GM18867 (cell line): ENCODE measurements at regions not wholly inside any gene's neighbourhood (a gene's known extent, or its start where the extent isn't known, plus 50 kb on each side); places are given as distances from the start of the nearest gene placed in this dataset.

Experiments
- ATAC-seq: cut with Tn5 transposase; IDR thresholded peaks from one replicate; pipeline ENCODE4 v1.9.1; 2021; ENCODE audit warnings: mild to moderate bottlenecking, moderate library complexity; ENCODE audit not compliant: unreplicated experiment

DNA sequence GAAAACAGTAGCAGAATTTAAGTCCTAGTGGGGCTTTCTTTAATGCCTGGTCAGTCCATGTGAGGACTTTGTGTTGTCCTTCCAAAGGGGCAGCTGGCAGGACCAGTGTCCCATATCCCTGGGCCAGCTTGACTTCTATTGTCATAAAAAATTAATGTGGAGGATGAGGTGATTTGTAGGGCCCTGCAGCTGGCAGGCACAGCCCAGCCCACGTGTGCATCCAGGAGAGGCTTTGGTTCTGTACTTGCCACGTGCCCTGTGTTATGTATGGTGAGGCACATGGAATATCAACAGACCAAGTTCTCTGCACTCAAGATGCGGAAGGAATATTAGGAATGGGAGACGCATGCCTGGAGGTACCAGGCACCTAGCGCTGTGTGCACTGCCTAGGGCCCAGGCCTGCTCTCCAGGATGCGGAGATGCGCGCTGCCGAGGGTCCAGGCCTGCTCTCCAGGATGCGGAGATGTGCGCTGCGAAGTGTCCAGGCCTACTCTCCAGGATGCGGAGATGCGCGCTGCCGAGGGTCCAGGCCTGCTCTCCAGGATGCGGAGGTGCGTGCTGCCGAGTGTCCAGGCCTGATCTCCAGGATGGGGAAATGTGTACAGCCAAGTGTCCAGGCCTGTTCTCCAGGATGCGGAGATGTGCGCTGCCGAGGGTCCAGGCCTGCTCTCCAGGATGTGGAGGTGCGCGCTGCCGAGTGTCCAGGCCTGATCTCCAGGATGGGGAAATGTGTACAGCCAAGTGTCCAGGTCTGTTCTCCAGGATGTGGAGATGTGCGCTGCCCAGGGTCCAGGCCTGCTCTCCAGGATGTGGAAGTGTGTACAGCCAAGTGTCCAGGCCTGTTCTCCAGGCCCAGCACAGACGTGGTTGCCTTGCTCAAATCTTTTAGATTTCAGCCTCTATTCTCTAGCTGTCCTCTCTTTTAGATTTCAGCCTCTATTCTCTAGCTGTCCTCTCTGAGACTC is 183.3 kb upstream of the ROPN1 start:
- no peak for ATAC-seq

DNA sequence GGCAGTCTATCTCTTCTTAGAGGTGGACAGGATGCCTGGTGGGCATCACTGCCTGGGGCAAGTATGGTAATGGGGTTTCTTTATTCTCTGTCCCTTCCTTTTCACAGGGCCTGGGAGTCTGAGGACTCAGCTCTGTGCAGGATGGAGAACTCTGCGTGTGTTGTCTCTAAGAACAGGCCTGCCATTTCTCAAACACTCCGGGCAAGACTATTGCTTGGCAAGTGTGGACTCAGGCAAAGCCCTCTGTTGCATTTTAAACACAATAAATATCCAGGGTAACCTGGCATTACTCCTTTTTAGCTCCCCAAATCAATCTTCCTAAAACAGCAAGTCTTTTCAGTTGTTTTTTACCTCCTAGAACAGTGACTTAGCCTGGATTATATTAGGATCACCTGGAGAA is 185.1 kb upstream of the ROPN1 start:
- ATAC-seq, result no peak

DNA sequence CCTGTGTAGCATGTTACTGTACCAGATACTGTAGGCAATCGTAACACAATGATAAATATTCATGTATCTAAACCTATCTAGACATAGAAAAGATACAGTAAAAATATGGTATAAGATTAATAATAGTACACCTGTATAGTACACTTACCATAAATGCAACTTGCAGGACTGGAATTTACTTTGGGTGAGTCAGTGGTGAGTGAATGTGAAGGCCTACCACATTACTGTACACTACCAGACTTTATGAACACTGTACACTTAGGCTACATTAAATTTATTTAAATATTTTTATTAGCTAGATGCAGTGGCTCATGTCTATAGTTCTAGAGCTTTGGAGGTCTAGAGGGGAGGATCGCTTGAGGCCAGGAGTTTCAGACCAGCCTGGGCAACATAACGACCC is 186.6 kb upstream of the ROPN1 start:
- no peak for ATAC-seq

DNA sequence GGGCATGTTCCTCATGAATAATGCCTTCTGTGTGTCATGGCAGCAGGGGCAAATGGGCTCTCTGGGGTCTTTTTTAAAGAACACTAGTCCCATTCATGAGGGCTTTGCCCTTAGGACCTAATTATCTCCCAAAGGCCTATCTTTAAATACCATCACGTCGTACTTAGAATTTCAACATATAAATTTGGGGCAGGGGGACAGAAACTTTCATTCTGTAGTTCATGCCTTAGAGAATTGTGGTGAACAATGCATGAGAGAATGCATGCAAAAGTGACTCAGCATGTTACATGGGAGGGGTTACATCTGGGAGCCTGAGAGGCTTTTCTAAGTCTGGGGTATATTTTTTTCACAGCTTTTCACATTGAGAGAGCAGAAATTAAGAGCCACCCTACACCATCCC is 208.5 kb upstream of the ROPN1 start:
- no peak for ATAC-seq

DNA sequence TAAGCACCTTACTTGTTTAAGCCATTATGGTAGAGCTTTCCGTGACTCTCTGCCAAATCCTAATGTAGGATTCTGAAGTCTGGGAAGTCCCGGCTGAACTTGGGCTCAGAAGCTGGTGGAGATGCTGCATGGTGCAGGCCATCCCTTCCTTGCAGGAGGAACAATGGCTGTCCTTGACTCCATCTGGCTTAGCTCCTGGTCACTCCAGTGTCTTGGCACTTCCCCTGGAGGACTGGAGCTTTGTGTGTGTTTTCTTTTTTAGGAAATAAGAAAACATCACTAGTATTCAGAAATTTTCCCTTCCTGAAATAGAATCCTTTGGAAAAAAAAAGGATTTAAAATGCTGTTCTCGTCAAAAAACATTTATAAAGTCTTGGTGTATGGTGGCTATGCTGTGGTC is 209.3 kb upstream of the ROPN1 start:
- ATAC-seq, result no peak

DNA sequence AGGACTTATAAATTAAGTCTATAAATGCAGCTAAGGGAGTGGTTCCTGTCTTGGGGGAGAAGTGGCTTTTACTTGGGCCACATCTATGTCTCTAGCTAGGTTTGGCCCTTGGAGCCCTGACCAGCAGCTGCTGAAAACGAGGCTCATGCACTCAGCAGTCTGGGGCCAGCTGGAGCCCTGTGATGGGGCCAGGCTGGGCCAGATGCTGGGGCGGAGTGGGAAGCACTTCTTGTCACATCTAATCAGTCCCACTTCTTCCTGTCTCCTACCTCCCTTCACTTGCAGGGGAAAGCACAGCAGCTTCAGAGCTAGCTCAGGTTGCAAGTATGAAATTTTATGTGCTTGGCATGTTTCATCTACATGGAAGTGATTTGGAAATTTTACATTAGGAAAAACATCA is 209.9 kb upstream of the ROPN1 start:
- no peak for ATAC-seq

DNA sequence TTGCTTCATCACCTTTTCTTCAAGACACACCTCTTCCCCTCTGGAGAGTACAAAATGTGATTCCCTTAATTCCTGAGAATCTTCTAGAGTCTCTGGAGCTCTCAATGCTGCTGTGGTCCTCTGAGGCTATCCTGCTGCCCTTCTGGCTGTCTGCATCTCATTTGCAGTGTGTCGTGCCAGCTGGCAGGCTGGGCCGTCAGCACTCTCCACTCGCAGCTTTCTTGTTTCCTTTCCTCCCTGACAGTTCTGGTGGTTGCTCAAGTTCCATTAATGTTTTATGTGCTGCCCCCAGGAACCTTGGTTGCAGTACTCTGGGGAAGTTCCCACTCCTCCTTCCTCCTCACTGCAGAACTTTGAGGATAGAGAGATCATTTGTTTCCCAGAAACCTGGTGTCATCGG is 210.8 kb upstream of the ROPN1 start:
- no peak for ATAC-seq

DNA sequence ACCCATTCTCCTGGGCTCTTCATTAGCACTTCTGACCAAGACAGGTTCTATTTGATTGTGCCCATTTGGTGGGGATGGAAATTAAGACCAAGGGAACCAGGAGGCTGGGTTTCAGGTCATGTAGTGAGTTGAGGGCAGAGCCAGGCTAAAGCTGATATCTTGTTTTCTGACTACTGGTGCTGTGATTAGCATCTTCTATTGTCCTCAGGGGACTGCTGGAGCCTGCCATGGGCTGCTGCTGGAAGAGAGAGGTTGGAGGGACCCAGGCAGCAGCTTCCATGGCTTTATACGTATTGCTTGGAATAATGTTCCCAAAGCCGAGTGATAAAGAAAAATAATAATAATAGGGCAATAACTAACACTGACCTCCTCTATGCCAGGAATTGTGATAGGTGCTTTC is 211.4 kb upstream of the ROPN1 start:
- ATAC-seq, result no peak

DNA sequence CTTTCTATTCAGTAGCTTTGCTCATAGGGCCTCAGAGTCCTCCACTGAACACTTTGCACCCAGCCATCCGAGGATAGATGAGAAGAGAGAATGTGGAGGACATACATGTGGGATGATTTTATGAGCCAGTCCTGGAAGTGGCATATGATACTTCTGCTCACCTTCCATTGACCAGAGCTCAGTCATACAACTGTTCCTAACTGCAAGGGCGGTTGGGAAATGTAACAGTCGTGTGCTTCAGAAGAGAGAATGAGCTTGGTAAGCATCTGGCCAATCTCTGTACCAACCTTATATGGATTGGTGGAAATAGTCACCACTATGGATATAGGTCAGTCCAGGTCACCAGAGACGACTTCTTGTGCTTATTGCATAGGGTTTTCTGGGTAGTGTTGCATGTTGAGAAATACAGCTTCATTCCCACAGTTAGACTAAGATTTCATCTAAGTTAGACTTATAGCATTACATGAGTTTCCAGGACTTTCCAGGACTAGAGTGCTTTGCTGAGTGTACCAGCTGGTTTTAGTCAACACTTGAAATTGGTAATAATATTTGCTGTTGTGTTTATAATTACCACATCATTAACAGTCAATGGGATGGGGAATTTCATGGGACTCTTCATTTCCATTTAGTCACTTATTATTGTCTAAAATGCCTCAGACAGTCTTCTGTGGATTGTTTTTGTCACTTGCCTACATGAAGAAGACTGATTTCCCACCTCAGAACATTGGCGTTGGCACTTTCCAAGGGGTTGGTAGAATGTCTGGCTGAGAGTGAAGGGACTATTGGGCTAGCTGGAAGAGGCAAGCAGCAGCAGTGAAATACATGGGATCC is 214.5 kb upstream of the ROPN1 start:
- no peak for ATAC-seq

- ATAC-seq, result no peak
Measured at GRCh38 chr3:124207077-124207476, 215.2 kb upstream of the ROPN1 start.

GRCh38 chr3:124207873-124208485 is 216.1 kb upstream of the ROPN1 start:
- ATAC-seq, result peak; percentile 86

- no peak for ATAC-seq
Measured at GRCh38 chr3:124209426-124209825, 217.5 kb upstream of the ROPN1 start.

GRCh38 chr3:124210899-124211298 is 219.0 kb upstream of the ROPN1 start:
- ATAC-seq, result no peak

- ATAC-seq, result no peak
Measured at GRCh38 chr3:124213641-124214040, 221.7 kb upstream of the ROPN1 start.

DNA sequence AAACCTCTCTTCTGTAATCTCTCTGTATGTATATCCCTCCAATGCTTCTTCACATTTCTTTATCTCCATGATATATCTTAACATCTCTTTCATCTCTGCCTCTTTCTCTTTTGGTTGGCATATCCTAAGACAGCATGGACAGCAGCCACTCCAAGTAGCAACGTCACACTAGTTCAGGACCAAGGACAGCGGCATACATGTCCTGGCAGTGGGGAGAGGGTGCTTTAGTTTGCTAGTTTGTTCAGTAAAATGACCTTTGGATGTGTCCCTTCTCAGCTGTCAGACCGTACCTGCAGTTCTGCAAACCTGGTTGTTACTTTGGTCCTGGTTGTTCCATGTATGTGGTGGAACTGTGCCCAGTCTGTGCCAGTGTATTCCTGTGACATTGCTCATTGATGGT is 225.6 kb upstream of the ROPN1 start:
- ATAC-seq, result no peak

DNA sequence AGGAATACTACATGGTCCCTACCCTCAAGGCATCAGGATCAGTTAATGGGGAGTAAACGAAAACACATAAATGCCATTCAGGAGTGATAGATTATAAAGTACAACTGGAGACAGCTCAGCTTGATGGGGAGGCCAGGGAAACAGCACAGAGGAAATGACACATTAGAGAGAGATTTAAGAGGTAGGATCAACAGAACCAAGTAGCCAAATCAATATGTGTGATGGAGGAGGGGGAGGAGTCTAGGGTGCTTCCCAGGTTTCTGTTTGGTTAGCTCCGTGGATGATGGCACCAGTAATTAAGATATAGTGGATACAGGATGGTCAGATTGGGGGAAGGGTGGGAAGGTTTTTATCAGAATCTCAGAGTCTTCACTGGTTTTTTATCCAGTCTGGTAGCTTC is 229.5 kb upstream of the ROPN1 start:
- no peak for ATAC-seq

- no peak for ATAC-seq
Measured at GRCh38 chr3:124223853-124224252, 231.9 kb upstream of the ROPN1 start.

GRCh38 chr3:124227150-124227630 is 235.3 kb upstream of the ROPN1 start:
- ATAC-seq, result no peak

GRCh38 chr3:124229420-124229819 is 237.5 kb upstream of the ROPN1 start:
- ATAC-seq, result no peak

DNA sequence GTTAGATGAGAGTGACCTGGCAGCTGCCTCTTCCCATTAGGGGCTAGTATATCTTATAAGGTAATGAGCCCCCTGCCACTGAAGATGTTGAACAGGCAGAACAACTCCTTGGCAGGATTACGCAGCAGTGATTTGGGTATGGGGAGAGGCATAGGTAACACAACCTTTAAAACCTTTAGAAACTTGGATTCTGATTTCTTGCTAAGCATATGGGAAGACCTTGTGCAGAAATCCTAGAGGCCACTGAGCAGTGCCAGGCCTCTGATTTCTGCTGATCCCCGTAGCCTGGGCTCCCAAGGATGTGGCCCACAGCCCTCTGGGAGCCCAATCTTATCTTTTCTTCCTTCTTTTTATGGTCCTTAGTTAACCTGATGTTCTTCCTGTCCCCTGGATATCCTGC is 237.9 kb upstream of the ROPN1 start:
- ATAC-seq, result no peak

GRCh38 chr3:124230432-124230831 is 238.5 kb upstream of the ROPN1 start:
- no peak for ATAC-seq
